GM12878 (cell line): ENCODE measurements at regions not wholly inside any gene's neighbourhood (a gene's known extent, or its start where the extent isn't known, plus 50 kb on each side); places are given as distances from the start of the nearest gene placed in this dataset.

Experiments
- ATAC-seq: fragments of 200-7000 bp; cut with Tn5 transposase; 3 replicates; pipeline ENCODE4 v1.9.1; 2020; ENCODE audit warnings: mild to moderate bottlenecking, moderate library complexity
- BruUV-seq: library from RNA; stranded (reverse); fragments of 400-500 nt; replicated peaks from 2 replicates; lab custom pipeline; 2021; lab: Mats Ljungman, UMichigan
- CTCF ChIA-PET: fragments of 300-600 bp; sonication (Branson Sonifier 250); formaldehyde crosslinking; extraction: SDS; loops from one replicate; lab custom pipeline; 2021; ENCODE audit warnings: inconsistent platforms; lab: Yijun Ruan, JAX
- POLR2A ChIA-PET: fragments of 350-600 bp; formaldehyde crosslinking; extraction: SDS; loops from one replicate; lab custom pipeline; 2021; ENCODE audit warnings: inconsistent platforms; lab: Charles Lee
- RAD21 ChIA-PET: fragments of 300-600 bp; sonication (Branson Sonifier 250); formaldehyde crosslinking; loops from one replicate; lab custom pipeline; 2023; ENCODE audit warnings: antibody characterized with exemption; ENCODE audit not compliant: unreplicated experiment; lab: Charles Lee
- SMC1A ChIA-PET: fragments of 300-600 bp; sonication (Branson Sonifier 250); formaldehyde crosslinking; loops from one replicate; lab custom pipeline; 2023; ENCODE audit not compliant: unreplicated experiment, uncharacterized antibody; lab: Charles Lee
- DNase-seq: peaks from one replicate; pipeline ENCODE4 v3.0.0-alpha.2; 2011; ENCODE audit warnings: low read depth, low spot score
- FAIRE-seq: peaks from 3 replicates; lab custom pipeline; 2011; peaks lifted over from hg19 to GRCh38; lab: Jason Lieb, UNC
- H2AFZ ChIP-seq: 2 replicates; pipeline ENCODE4 v1.6.0; 2011; ENCODE audit warnings: low read depth, low read length, control low read depth; ENCODE audit not compliant: control insufficient read depth
- H3K27ac ChIP-seq: 2 replicates; pipeline ENCODE4 v1.5.1; 2011; ENCODE audit warnings: control low read depth; ENCODE audit not compliant: control insufficient read depth, insufficient read depth
- H3K27me3 ChIP-seq, 2 experiments: replicated peaks in 1 of 2; 2 replicates each; pipeline versions ENCODE4 v1.6.0 to v1.6.1; 2011; ENCODE audit warnings: low read length in 1 of 2; ENCODE audit not compliant: control insufficient read depth in 2 of 2, insufficient read depth in 2 of 2
- H3K36me3 ChIP-seq, 2 experiments: 2 replicates each; pipeline ENCODE4 v1.5.1; 2011; ENCODE audit warnings: low read length in 1 of 2; ENCODE audit not compliant: control insufficient read depth in 2 of 2, insufficient read depth in 2 of 2
- H3K4me1 ChIP-seq: 2 replicates; pipeline ENCODE4 v1.6.1; 2011; ENCODE audit warnings: mild to moderate bottlenecking, low read length, moderate library complexity, mixed read lengths; ENCODE audit not compliant: control insufficient read depth, insufficient read depth
- H3K4me2 ChIP-seq: 2 replicates; pipeline ENCODE4 v1.6.0; 2011; ENCODE audit warnings: control low read depth; ENCODE audit not compliant: control insufficient read depth, insufficient read depth
- H3K4me3 ChIP-seq: fragments of 200-600 bp; sonication (generic); 2 replicates; pipeline ENCODE4 v1.5.1; 2016
- H3K79me2 ChIP-seq: 2 replicates; pipeline ENCODE4 v1.6.0; 2011; ENCODE audit warnings: low read length; ENCODE audit not compliant: control insufficient read depth, insufficient read depth
- H3K9ac ChIP-seq: 2 replicates; pipeline ENCODE4 v1.8.0; 2011; ENCODE audit warnings: low read length, control low read depth, mixed read lengths; ENCODE audit not compliant: control insufficient read depth, insufficient read depth
- H3K9me3 ChIP-seq: replicated peaks from 3 replicates; pipeline ENCODE4 v1.5.1; 2011; ENCODE audit warnings: mild to moderate bottlenecking, low read length; ENCODE audit not compliant: control insufficient read depth, insufficient read depth
- H4K20me1 ChIP-seq: 2 replicates; pipeline ENCODE4 v1.6.0; 2011; ENCODE audit not compliant: control insufficient read depth, insufficient read depth
- ASH2L ChIP-seq: fragments of 300-600, 200-600 bp; sonication (generic); IDR thresholded peaks from 2 replicates; pipeline ENCODE4 v1.6.1; 2017; ENCODE audit warnings: low read depth, mild to moderate bottlenecking, borderline replicate concordance
- CBX5 ChIP-seq: sonication (generic); IDR thresholded peaks from 2 replicates; pipeline ENCODE4 v1.6.1; 2016; ENCODE audit warnings: low read depth, moderate library complexity, mild to moderate bottlenecking, inconsistent platforms
- E2F8 ChIP-seq: fragments of 450-650 bp; IDR thresholded peaks from 2 replicates; pipeline ENCODE4 v1.6.1; 2018; ENCODE audit warnings: mild to moderate bottlenecking, low read depth, moderate library complexity; ENCODE audit not compliant: partially characterized antibody
- HSF1 ChIP-seq: fragments of 150-350 bp; IDR thresholded peaks from 2 replicates; pipeline ENCODE4 v1.6.1; 2014; ENCODE audit warnings: mild to moderate bottlenecking, low read depth, low read length
- KDM1A ChIP-seq: fragments of 200-600 bp; sonication (generic); IDR thresholded peaks from 2 replicates; pipeline ENCODE4 v1.6.1; 2016; ENCODE audit warnings: borderline replicate concordance
- MYB ChIP-seq: fragments of 150-350 bp; IDR thresholded peaks from 2 replicates; pipeline ENCODE4 v1.6.1; 2014; ENCODE audit warnings: mild to moderate bottlenecking, low read depth, low read length, borderline replicate concordance
- NFIC ChIP-seq: IDR thresholded peaks from 2 replicates; pipeline ENCODE4 v1.6.1; 2012; ENCODE audit warnings: low read depth, mild to moderate bottlenecking, inconsistent platforms, low read length, moderate library complexity
- NRF1 ChIP-seq: conservative IDR thresholded peaks from 2 replicates; pipeline ENCODE4 v1.6.1; 2011; ENCODE audit warnings: mild to moderate bottlenecking, low read depth, low read length, improper control_type of control experiment
- PAX5 ChIP-seq: IDR thresholded peaks from 2 replicates; pipeline ENCODE4 v1.6.1; 2011; ENCODE audit warnings: low read depth, low read length, borderline replicate concordance
- RAD21 ChIP-seq: IDR thresholded peaks from 2 replicates; pipeline ENCODE4 v1.6.1; 2011; ENCODE audit warnings: mild to moderate bottlenecking, low read depth, low read length, moderate library complexity; ENCODE audit not compliant: insufficient read depth
- RB1 ChIP-seq: fragments of 450-650 bp; formaldehyde crosslinking; IDR thresholded peaks from 2 replicates; pipeline ENCODE4 v1.6.1; 2017; ENCODE audit warnings: mild to moderate bottlenecking, borderline replicate concordance
- SKIL ChIP-seq: fragments of 450-650 bp; IDR thresholded peaks from 2 replicates; pipeline ENCODE4 v1.6.1; 2017; ENCODE audit warnings: mild to moderate bottlenecking, low read depth, inconsistent platforms; ENCODE audit not compliant: poor library complexity, severe bottlenecking
- SMC3 ChIP-seq: IDR thresholded peaks from 2 replicates; pipeline ENCODE4 v1.6.1; 2011; ENCODE audit warnings: low read length, improper control_type of control experiment, borderline replicate concordance
- USF2 ChIP-seq: IDR thresholded peaks from 2 replicates; pipeline ENCODE4 v1.6.1; 2011; ENCODE audit warnings: low read depth, low read length, improper control_type of control experiment, borderline replicate concordance
- ZBED1 ChIP-seq: IDR thresholded peaks from 2 replicates; pipeline ENCODE4 v1.6.1; 2016; ENCODE audit warnings: borderline replicate concordance
- ZNF217 ChIP-seq: fragments of 450-650 bp; IDR thresholded peaks from 2 replicates; pipeline ENCODE4 v1.6.1; 2017; ENCODE audit warnings: antibody characterized with exemption, mild to moderate bottlenecking
- ZNF274 ChIP-seq: IDR thresholded peaks from one replicate; pipeline ENCODE4 v1.8.0; 2011; ENCODE audit not compliant: insufficient read length, insufficient read depth
- WGBS: methylation state at CpG from one replicate; pipeline ENCODE4 v1.1.6; 2016; ENCODE audit warnings: low lambda C conversion rate; ENCODE audit not compliant: insufficient replicate concordance, insufficient coverage; ENCODE audit errors: missing lambda C conversion rate; 5-methylcytosine and 5-hydroxymethylcytosine counted together
- in situ Hi-C: fragments of 300-500 bp; cut with MboI; formaldehyde crosslinking; loops from 9 replicates; pipeline ENCODE4 v1.14.3; 2018; ENCODE audit warnings: mixed read lengths
- intact Hi-C: fragments of 100-400 bp; cut with micrococcal nuclease; formaldehyde crosslinking; loops from one replicate; pipeline ENCODE4 v1.14.2; 2022; ENCODE audit not compliant: unreplicated experiment

- BruUV-seq = no TSS peak
- in situ Hi-C loops = no loop called here
- RAD21 ChIA-PET = no interaction called here
- TF ChIP-seq E2F8 = no peak
- TF ChIP-seq RAD21 = no peak
- no peak for TF ChIP-seq ASH2L
- no peak for TF ChIP-seq ZNF217
- no peak for TF ChIP-seq SMC3
- no peak for TF ChIP-seq CBX5
- TF ChIP-seq ZNF274 = no peak
- TF ChIP-seq HSF1 = no peak
- no peak for TF ChIP-seq SKIL
- no peak for TF ChIP-seq PAX5
- TF ChIP-seq MYB = no peak
- no peak for TF ChIP-seq ZBED1
- TF ChIP-seq RB1 = no peak
- no peak for TF ChIP-seq USF2
- TF ChIP-seq NFIC = no peak
- no peak for TF ChIP-seq KDM1A
- TF ChIP-seq NRF1 = no peak
These were observed 384.0 kb upstream of the UBE2E3 start for GRCh38 chr2:180596453-180596852.

More at GRCh38 chr2:180596453-180596852, 384.0 kb upstream of the UBE2E3 start:
- H3K4me2 ChIP-seq = no peak overlapping the region
- H2AFZ ChIP-seq = no peak overlapping the region
- ChIA-PET SMC1A (no interaction called here), CTCF (no interaction called here), POLR2A (no interaction called here)
- intact Hi-C loops = no loop called here
- 19% methylated on average over 4 of the region's 4 CpGs for WGBS
- no peaks in the 10 kb centered on the region for H3K4me1 ChIP-seq
- no peaks in the 10 kb centered on the region for H3K9me3 ChIP-seq
- no peaks in the 10 kb centered on the region for H3K79me2 ChIP-seq
- no peak for DNase-seq
- H3K27ac ChIP-seq = no peak overlapping the region
- ATAC-seq = no peak
- no peak for FAIRE-seq
- no peaks in the 10 kb centered on the region for H3K27me3 ChIP-seq
- H3K36me3 ChIP-seq = no peaks in the 10 kb centered on the region
- H3K9ac ChIP-seq = no peak overlapping the region
- no peak overlapping the region for H3K4me3 ChIP-seq
- H4K20me1 ChIP-seq = no peaks in the 10 kb centered on the region
